ENCODE measurements at regions not wholly inside any gene's neighbourhood (a gene's known extent, or its start where the extent isn't known, plus 50 kb on each side); places are given as distances from the start of the nearest gene placed in this dataset.
"Not testable (repeated sequence)": the region's sequence is repeated elsewhere in the genome, so short reads cannot be mapped to it uniquely, and the experiment has no call there.

- TF ChIP-seq CTCF (IDR thresholded peaks at IDR 0.05; ENCODE audit: borderline replicate concordance, extremely low read depth, low read length, poor library complexity, severe bottlenecking); EZH2 (IDR thresholded peaks at IDR 0.05; ENCODE audit: borderline replicate concordance, low read depth, low read length, severe bottlenecking): not testable (repeated sequence)
These were observed 111.5 kb upstream of the IKBKE start for GRCh38 chr1:206358771-206359170.
